ENCODE measurements at regions not wholly inside any gene's neighbourhood (a gene's known extent, or its start where the extent isn't known, plus 50 kb on each side); places are given as distances from the start of the nearest gene placed in this dataset.

GRCh38 chr9:84450029-84450428 lies 109.5 kb upstream of the SLC28A3 start:
- DNase-seq (ENCODE audit: low read depth in 2 of 2) = no peak

GRCh38 chr9:84456527-84456926 lies 116.0 kb upstream of the SLC28A3 start:
- no peak for DNase-seq (ENCODE audit: low read depth in 2 of 2)

- no peak for DNase-seq (ENCODE audit: low read depth in 2 of 2)
Measured at GRCh38 chr9:84460695-84461094, 120.1 kb upstream of the SLC28A3 start.

DNA sequence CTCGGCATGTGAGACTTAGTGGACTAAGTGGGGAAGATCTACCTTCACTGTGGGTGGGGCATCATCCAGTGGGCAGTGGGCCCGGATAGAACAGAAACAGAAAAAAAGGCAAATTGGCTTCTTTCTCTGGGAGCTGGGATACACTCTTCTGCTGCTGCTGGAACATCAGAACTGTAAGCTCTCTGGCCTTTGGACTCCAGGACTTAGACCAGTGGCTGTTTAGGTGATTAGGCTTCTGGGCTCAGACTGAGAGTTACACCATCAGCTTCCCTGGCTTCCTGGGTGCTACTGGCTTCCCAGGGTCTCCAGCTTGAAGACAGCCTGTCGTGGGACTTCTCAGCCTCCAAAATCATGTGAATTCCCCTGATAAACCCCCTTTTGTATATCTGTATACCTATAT lies 122.7 kb upstream of the SLC28A3 start:
- no peak for DNase-seq (ENCODE audit: low read depth in 2 of 2)

GRCh38 chr9:84466580-84467285 lies 126.2 kb upstream of the SLC28A3 start:
- no peak for DNase-seq (ENCODE audit: low read depth in 2 of 2)

DNA sequence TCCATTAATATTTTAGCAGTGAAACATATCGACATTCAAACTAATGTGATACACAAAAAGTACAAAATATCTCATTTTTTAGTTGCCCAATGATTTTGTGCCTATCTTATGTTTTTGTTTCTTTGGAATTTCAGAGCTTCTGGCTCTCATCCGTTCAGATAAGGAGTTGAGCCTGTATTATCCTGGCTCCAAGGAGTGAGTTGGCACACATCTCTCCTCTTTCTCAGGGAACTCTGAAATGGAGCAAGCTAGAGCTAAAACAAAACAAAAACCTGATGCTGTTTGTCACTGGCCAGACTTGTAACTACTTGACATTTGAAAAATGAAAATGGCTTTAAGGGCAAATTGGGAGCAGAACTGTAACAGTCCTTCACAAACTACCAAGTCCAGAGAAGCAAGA lies 131.3 kb upstream of the SLC28A3 start:
- no peak for DNase-seq (ENCODE audit: low read depth in 2 of 2)

DNA sequence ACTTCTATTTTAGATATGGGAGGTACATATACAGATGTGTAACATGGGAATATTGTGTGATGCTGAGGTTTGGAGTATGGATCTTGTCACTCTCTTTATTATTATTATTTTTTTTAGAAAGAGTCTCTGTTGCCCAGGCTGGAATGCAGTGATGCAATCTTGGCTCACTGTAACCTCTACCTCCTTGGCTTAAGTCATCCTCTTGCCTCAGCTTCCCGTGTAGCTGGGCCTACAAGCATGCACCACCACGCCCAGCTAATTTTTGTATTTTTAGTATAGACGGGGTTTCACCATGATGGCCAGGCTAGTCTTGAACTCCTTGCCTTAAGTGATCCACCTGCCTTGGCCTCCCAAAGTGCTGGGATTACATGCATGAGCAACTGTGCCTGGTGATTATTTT lies 138.4 kb upstream of the SLC28A3 start:
- DNase-seq (ENCODE audit: low read depth in 2 of 2) = no peak

DNA sequence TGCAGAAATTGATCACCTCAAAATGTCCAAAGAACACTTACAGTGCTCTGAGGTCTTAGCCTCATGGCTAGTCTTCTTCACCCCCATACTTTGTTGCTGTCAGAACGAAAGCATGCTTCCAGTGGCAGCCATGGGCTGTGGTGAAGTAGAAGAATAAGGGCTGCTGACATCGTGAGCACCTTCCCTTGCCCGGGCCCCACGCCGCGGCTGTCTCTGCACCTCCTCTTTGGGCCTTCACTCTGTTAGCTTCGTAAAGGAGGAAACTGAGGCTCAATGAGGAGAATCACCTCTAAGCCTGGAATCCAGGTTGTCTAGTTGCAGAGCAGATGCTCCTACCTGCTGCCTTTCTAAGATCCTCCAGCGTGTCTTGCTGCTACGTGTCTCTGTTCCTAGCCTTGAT lies 139.5 kb upstream of the SLC28A3 start:
- DNase-seq (ENCODE audit: low read depth in 2 of 2) = no peak

DNA sequence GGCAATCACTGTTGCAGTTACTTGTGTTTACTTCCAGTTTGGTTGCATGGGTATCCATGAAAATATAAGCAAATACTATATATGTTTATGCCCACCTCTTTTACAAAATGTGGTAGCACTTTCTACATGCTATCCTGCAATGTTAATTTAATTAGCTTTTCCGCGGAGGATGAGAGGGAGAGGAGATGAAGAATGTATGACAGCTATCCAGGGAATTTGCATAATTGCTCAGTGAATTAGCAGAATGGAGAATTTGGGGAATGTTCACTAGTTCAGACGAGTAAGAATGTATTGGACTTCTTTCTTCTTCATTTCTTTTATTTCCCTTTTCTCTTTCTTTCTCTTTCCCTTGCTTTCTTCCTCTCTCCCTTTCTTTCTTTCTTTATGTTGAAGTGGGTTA lies 140.7 kb upstream of the SLC28A3 start:
- DNase-seq (ENCODE audit: low read depth in 2 of 2) = no peak

GRCh38 chr9:84481636-84482218 lies 141.2 kb upstream of the SLC28A3 start:
- DNase-seq (ENCODE audit: low read depth in 2 of 2) = no peak

DNA sequence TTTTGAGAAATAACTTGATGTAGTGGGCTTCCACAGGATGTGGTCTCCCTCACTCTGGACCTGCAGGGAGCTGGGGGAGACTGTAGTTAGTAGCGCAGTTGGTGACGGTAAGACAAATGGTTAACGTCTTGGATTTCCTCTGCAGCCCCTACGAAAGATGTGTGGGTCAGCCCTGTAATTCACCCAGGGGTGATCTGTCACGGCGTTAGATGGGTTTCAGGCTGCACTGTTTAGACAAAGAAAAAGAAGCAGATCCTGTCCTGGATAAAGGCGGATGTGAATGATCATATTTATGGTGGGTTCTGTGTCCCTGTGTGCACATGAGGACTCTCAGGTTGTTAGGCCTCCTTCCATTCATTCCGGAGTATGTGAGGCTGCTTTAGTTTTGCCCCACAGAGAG lies 142.0 kb upstream of the SLC28A3 start:
- no peak for DNase-seq (ENCODE audit: low read depth in 2 of 2)

DNA sequence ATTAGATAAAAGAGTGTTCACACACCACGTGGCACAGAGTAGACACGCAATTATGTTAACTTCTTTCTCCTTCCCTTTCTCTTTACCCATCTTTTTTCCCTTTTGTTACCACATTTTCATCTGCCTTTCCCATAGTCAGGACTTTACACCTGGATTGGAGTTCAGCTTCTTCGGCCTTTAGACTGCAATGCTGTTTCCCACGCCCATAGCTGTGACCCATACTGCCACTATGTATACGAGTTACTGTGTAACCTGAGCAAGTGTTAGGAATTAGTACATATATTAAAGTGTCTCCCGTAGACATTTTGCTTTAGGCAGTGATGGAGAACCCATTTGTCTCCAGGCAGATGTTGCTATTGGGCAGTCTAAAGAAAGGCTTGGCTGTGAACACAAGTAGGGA lies 143.6 kb upstream of the SLC28A3 start:
- no peak for DNase-seq (ENCODE audit: low read depth in 2 of 2)

- no peak for DNase-seq (ENCODE audit: low read depth in 2 of 2)
Measured at GRCh38 chr9:84485539-84485938, 145.0 kb upstream of the SLC28A3 start.

DNA sequence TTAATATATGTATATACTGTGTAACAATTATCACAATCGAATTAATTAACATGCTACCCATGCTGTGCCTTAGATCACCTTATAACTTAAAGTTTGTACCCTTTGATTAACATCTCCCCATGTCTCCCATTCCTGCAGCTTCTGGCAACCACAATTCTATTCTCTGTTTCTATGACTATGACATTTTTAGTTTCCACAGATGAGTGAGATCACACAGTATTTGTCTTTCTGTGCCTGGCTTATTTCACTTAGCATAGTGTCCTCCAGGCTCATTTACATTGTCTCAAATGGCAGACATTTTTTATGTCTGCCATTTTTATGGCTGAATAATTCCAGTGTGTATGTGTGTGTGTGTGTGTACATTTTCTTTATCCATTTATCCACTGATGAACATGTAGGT lies 146.1 kb upstream of the SLC28A3 start:
- DNase-seq (ENCODE audit: low read depth in 2 of 2) = no peak

- no peak for DNase-seq (ENCODE audit: low read depth in 2 of 2)
Measured at GRCh38 chr9:84490206-84490841, 149.8 kb upstream of the SLC28A3 start.

DNA sequence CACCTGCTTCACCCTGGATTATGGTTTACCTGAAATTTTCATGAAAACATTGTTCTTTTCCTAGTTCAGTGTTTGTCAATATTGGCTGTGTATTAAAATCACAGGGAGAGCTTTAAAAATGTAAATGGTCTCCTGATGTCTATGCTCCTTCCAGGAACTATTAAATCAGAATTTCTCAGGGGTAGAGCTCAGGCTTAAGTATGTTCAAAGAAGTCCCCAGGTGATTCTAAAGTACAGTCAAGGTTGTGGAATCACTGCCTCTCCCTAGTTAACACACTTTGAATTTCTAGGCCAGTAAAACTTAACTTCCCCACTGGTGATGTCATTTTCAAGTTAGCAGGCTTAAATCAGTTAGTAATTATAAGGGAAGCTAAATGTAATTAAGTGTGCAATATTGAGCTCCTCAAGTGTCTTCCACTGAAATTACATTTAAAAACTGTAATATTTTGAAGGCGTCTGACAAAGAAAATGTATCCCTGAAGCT lies 150.3 kb upstream of the SLC28A3 start:
- no peak for DNase-seq (ENCODE audit: low read depth in 2 of 2)

GRCh38 chr9:84492366-84493159 lies 152.0 kb upstream of the SLC28A3 start:
- DNase-seq (ENCODE audit: low read depth in 2 of 2) = no peak

- no peak for DNase-seq (ENCODE audit: low read depth in 2 of 2)
Measured at GRCh38 chr9:84493284-84493947, 152.9 kb upstream of the SLC28A3 start.

DNA sequence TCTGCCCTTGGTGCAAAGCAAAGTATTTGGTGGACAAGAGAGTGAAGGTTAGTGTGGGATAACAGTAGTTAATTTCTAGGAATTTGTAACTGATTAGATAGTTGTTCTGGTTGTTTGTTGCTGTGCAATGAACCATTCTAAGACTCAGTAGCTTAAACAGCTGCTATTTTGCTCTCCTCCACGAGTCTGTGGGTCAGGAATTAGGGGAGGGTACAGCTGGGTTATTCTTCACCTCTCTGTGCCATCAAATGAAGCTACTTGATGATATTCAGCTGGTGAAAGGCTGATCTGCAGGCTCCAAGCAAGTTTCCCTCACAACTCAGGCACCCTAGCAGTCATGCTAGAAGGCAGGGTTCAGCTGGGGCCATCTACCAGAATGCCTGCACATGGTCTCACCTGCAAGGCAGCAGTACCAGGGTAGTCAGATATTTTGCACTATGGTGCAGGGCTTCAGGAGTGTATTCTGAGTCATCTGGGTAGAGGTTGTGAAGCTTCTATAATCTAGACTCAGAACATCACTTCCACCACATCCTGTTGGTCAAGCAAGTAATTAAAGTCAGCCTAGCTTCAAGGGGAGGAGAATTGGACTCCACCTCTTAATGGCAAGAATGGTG lies 159.5 kb upstream of the SLC28A3 start:
- no peak for DNase-seq (ENCODE audit: low read depth in 2 of 2)

DNA sequence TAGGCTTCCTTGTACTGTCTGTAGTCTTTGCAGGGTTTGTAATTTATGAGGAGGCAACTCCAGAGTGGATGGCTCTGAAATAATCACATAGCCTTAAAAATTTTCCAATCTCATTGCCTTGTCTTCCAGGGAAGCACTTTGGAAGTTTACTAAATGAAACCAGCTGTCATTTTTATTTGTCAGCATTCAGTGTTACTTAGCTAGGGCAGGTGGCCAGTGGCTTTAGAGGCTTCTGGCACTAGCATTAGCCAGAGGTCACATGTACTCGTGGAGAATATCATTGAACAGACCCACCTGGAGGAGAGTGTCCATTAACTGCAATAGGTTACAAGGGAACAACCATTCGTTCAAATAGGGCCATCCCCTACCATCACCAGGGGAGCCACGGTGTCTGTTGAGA lies 160.3 kb upstream of the SLC28A3 start:
- DNase-seq (ENCODE audit: low read depth in 2 of 2) = no peak

GRCh38 chr9:84501587-84501986 lies 161.0 kb upstream of the SLC28A3 start:
- DNase-seq (ENCODE audit: low read depth in 2 of 2) = no peak

All from stimulated activated CD4-positive, alpha-beta T cell treated with anti-CD3 and anti-CD28 coated beads, Interleukin-12 subunit alpha, Interleukin-12 subunit beta, amount 100 ng/mL, for 24 hours (primary cell).